Activated CD8-positive, alpha-beta T cell treated with anti-CD3 and anti-CD28 coated beads for 36 hours (primary cell): ENCODE measurements at regions not wholly inside any gene's neighbourhood (a gene's known extent, or its start where the extent isn't known, plus 50 kb on each side); places are given as distances from the start of the nearest gene placed in this dataset.

ENCODE experiments used
- ATAC-seq: fragments of 200-7000 bp; cut with Tn5 transposase; one replicate; pipeline ENCODE4 v1.10.0; 2021; ENCODE audit warnings: mild to moderate bottlenecking, moderate library complexity
- CTCF ChIA-PET: fragments of 350-600 bp; sonication (Branson Sonifier 250); formaldehyde crosslinking; loops from one replicate; lab custom pipeline; 2021; ENCODE audit warnings: antibody characterized with exemption; lab: Charles Lee
- POLR2A ChIA-PET: fragments of 350-600 bp; sonication (Branson Sonifier 250); formaldehyde crosslinking; loops from one replicate; lab custom pipeline; 2021; ENCODE audit warnings: antibody characterized with exemption; lab: Charles Lee
- DNase-seq: peaks from one replicate; pipeline ENCODE4 v3.0.0-alpha.2; 2020
- H3K27ac Mint-ChIP-seq: one replicate; pipeline ENCODE4 v1.8.0; 2021; ENCODE audit warnings: mild to moderate bottlenecking, mixed read lengths
- H3K27me3 Mint-ChIP-seq: one replicate; pipeline ENCODE4 v1.8.0; 2021; ENCODE audit warnings: mixed read lengths
- H3K36me3 Mint-ChIP-seq: one replicate; pipeline ENCODE4 v1.8.0; 2021; ENCODE audit warnings: low read depth, mixed read lengths
- H3K4me1 Mint-ChIP-seq: one replicate; pipeline ENCODE4 v1.8.0; 2021; ENCODE audit warnings: low read depth, mixed read lengths
- H3K4me3 Mint-ChIP-seq: one replicate; pipeline ENCODE4 v1.8.0; 2021; ENCODE audit warnings: mild to moderate bottlenecking, moderate library complexity, mixed read lengths
- H3K9me3 Mint-ChIP-seq: one replicate; pipeline ENCODE4 v1.8.0; 2021; ENCODE audit warnings: mixed read lengths
- intact Hi-C: fragments of 100-400 bp; cut with micrococcal nuclease; formaldehyde crosslinking; loops from one replicate; pipeline ENCODE4 v1.10.0; 2022
- TF ChIP-seq, protein P1 (sequence below): fragments of 200-600 bp; IDR thresholded peaks from one replicate; pipeline ENCODE4 v1.8.0; 2022; ENCODE audit warnings: antibody characterized with exemption, mild to moderate bottlenecking

GRCh38 chr18:60193780-60194179 is 178.8 kb downstream of the MC4R start:
- no peak for DNase-seq
- Mint-ChIP-seq H3K4me3 (no peak overlapping the region), H3K9me3 (no peaks in the 10 kb centered on the region), H3K4me1 (no peaks in the 10 kb centered on the region), H3K27ac (no peak overlapping the region), H3K36me3 (no peaks in the 10 kb centered on the region), H3K27me3 (peaks cover 1% of the 10 kb centered on the region)
- TF ChIP-seq, protein P1, sequence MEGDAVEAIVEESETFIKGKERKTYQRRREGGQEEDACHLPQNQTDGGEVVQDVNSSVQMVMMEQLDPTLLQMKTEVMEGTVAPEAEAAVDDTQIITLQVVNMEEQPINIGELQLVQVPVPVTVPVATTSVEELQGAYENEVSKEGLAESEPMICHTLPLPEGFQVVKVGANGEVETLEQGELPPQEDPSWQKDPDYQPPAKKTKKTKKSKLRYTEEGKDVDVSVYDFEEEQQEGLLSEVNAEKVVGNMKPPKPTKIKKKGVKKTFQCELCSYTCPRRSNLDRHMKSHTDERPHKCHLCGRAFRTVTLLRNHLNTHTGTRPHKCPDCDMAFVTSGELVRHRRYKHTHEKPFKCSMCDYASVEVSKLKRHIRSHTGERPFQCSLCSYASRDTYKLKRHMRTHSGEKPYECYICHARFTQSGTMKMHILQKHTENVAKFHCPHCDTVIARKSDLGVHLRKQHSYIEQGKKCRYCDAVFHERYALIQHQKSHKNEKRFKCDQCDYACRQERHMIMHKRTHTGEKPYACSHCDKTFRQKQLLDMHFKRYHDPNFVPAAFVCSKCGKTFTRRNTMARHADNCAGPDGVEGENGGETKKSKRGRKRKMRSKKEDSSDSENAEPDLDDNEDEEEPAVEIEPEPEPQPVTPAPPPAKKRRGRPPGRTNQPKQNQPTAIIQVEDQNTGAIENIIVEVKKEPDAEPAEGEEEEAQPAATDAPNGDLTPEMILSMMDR: no peak
- ChIA-PET CTCF (no interaction called here), POLR2A (no interaction called here)
- ATAC-seq: no peak
- intact Hi-C loops: no loop called here

DNA sequence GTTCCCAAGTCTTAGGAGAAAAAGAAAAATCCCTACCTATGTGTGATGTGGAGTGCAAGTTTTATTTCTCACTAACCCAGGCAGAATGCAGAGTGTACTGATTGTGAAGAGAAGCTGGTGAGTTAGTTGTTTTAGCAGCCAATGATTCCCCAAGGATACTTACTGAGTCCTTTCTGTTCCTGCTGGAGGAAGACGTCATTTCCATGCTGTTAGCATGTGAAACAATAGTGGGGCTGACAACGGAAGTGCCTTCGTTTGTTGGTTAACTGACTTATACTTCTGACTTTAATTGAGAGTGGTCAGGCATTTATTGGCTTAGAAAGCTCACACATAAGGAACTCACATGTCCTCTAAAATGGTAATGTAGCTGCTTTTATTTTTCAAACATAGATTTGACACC is 180.6 kb downstream of the MC4R start:
- Mint-ChIP-seq H3K4me1 (no peaks in the 10 kb centered on the region), H3K9me3 (no peaks in the 10 kb centered on the region), H3K27ac (no peak overlapping the region), H3K27me3 (no peaks in the 10 kb centered on the region), H3K4me3 (no peak overlapping the region), H3K36me3 (no peaks in the 10 kb centered on the region)
- TF ChIP-seq, protein P1: no peak
- ATAC-seq: no peak
- intact Hi-C loops: no loop called here
- DNase-seq: no peak
- ChIA-PET CTCF (no interaction called here), POLR2A (no interaction called here)

GRCh38 chr18:60189856-60190255 is 182.7 kb downstream of the MC4R start:
- Mint-ChIP-seq H3K27ac (no peak overlapping the region), H3K27me3 (no peaks in the 10 kb centered on the region), H3K4me3 (no peak overlapping the region), H3K9me3 (no peaks in the 10 kb centered on the region), H3K4me1 (no peaks in the 10 kb centered on the region), H3K36me3 (no peaks in the 10 kb centered on the region)
- CTCF ChIA-PET: no interaction called here
- TF ChIP-seq, protein P1: no peak
- ATAC-seq (no peak), DNase-seq (no peak)
- intact Hi-C loops: no loop called here
- POLR2A ChIA-PET: interaction anchor here (0.6 kb wide), 1 partner anchor 753 kb away, joined by 3 read pairs; no protein-coding TSS in a partner anchor

- ChIA-PET POLR2A (no interaction called here), CTCF (no interaction called here)
- H3K4me3 Mint-ChIP-seq: no peak overlapping the region
- intact Hi-C loops: no loop called here
- DNase-seq (no peak), ATAC-seq (no peak)
- TF ChIP-seq, protein P1: no peak
- H3K36me3 Mint-ChIP-seq: no peaks in the 10 kb centered on the region
- no peaks in the 10 kb centered on the region for H3K27me3 Mint-ChIP-seq
- H3K9me3 Mint-ChIP-seq: no peaks in the 10 kb centered on the region
- no peaks in the 10 kb centered on the region for H3K4me1 Mint-ChIP-seq
- no peak overlapping the region for H3K27ac Mint-ChIP-seq
Measured at GRCh38 chr18:60188958-60189357, 183.6 kb downstream of the MC4R start.

- Mint-ChIP-seq H3K4me3 (no peak overlapping the region), H3K36me3 (no peaks in the 10 kb centered on the region), H3K27me3 (no peaks in the 10 kb centered on the region), H3K27ac (no peak overlapping the region), H3K4me1 (no peaks in the 10 kb centered on the region), H3K9me3 (no peaks in the 10 kb centered on the region)
- ChIA-PET CTCF (no interaction called here), POLR2A (no interaction called here)
- ATAC-seq (no peak), DNase-seq (no peak)
- intact Hi-C loops: no loop called here
- TF ChIP-seq, protein P1: no peak
Measured at GRCh38 chr18:60182223-60182622, 190.4 kb downstream of the MC4R start.
